Activated T-helper 2 cell treated with anti-CD3 and anti-CD28 coated beads, Interferon-gamma antibody, Interleukin-2, Interleukin-4, amounts not matched to agents 10 μg/mL and 5 μg/mL and 100 μg/mL, durations not matched to agents 14 hours and 24 hours and 36 hours (primary cell): ENCODE measurements at regions not wholly inside any gene's neighbourhood (a gene's known extent, or its start where the extent isn't known, plus 50 kb on each side); places are given as distances from the start of the nearest gene placed in this dataset.

ENCODE experiments used
- DNase-seq: peaks from one replicate; pipeline ENCODE4 v3.0.0; 2021; ENCODE audit warnings: low spot score
- H3K27ac Mint-ChIP-seq: one replicate; pipeline ENCODE4 v1.8.0; 2021; ENCODE audit warnings: mixed read lengths
- H3K27me3 Mint-ChIP-seq: one replicate; pipeline ENCODE4 v1.8.0; 2021; ENCODE audit warnings: low read depth, mixed read lengths
- H3K36me3 Mint-ChIP-seq: one replicate; pipeline ENCODE4 v1.8.0; 2021; ENCODE audit warnings: low read depth, mixed read lengths
- H3K4me1 Mint-ChIP-seq: one replicate; pipeline ENCODE4 v1.8.0; 2021; ENCODE audit warnings: low read depth, mixed read lengths
- H3K4me3 Mint-ChIP-seq: one replicate; pipeline ENCODE4 v1.8.0; 2021; ENCODE audit warnings: low read depth, mild to moderate bottlenecking, moderate library complexity, mixed read lengths
- H3K9me3 Mint-ChIP-seq: one replicate; pipeline ENCODE4 v1.8.0; 2021; ENCODE audit warnings: mixed read lengths
- intact Hi-C: fragments of 100-400 bp; cut with micrococcal nuclease; formaldehyde crosslinking; loops from one replicate; pipeline ENCODE4 v1.15.1; 2023

DNA sequence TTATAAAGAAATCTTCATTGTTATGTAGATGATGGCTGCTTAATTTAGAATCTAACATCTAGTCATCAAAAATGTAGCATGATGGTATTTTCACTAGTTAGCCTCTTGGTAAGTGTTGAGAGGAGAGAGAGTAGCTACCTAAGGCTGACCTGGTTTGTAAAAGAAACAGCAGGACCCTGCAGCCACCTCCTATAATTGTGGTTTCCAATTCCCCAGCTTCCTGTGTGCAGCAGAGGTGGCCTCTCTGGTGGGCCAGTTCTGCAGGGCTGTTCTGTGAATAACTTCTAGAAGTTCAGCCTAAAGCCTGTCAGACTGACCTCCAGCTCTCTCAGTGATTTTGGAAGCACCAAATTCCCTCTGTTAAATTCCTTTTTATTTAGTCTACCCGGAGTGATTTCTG lies 246.4 kb upstream of the LRRC7 start:
- no peak overlapping the region for H3K27ac Mint-ChIP-seq
- no peak overlapping the region for H3K4me3 Mint-ChIP-seq
- no peaks in the 10 kb centered on the region for H3K4me1 Mint-ChIP-seq
- intact Hi-C loops, result no loop called here
- no peaks in the 10 kb centered on the region for H3K36me3 Mint-ChIP-seq
- H3K27me3 Mint-ChIP-seq, result no peaks in the 10 kb centered on the region
- no peak for DNase-seq
- H3K9me3 Mint-ChIP-seq, result no peaks in the 10 kb centered on the region

DNA sequence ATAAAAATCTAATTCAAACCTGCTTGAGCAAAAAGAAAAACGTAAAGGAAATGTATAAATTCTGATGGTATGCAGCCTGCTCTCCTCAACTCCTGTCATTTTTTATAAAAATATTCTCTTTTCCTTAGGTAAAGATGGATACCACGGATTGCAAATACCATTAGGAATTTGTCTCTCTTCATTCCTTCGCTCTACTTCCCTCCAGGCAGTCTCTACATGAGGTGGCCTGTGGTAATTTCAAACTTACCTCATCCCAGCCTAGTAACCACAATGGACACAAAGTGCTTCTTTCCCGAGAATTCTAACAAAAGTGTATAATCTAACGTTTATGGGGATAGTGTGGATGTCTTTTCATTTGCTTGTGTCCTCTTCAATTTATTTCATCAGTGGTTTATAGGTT lies 239.5 kb upstream of the LRRC7 start:
- H3K4me1 Mint-ChIP-seq, result no peaks in the 10 kb centered on the region
- H3K4me3 Mint-ChIP-seq, result no peak overlapping the region

DNA sequence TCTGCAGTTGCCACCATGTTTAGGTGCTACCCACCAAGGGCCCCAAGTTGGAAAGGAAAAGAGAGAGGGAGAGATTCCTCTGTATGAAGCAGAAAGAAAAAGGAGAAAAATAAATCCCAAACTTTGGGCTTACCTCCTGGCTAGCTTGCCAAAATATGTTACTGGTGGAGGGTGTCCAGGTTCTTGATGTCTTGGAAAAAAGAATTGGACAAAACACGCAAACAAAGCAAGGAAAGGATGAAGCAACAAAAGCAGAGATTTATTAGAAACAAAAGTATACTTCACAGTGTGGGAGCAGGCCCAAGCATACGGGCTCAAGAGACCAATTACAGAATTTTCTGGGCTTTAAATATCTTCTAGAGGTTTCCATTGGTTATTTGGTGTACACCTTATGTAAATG lies 204.5 kb upstream of the LRRC7 start:
- no peak overlapping the region for H3K4me3 Mint-ChIP-seq
- H3K27ac Mint-ChIP-seq, result no peak overlapping the region
- H3K4me1 Mint-ChIP-seq, result no peaks in the 10 kb centered on the region
- H3K36me3 Mint-ChIP-seq, result no peaks in the 10 kb centered on the region
- H3K27me3 Mint-ChIP-seq, result no peaks in the 10 kb centered on the region
- DNase-seq, result no peak
- H3K9me3 Mint-ChIP-seq, result no peaks in the 10 kb centered on the region
- intact Hi-C loops, result no loop called here

More for the DNA sequence above, 239.5 kb upstream of the LRRC7 start:
- Mint-ChIP-seq H3K36me3 (no peaks in the 10 kb centered on the region), H3K27me3 (no peaks in the 10 kb centered on the region), H3K9me3 (peaks cover 10% of the 10 kb centered on the region), H3K27ac (no peak overlapping the region)
- DNase-seq, result no peak
- intact Hi-C loops, result no loop called here

DNA sequence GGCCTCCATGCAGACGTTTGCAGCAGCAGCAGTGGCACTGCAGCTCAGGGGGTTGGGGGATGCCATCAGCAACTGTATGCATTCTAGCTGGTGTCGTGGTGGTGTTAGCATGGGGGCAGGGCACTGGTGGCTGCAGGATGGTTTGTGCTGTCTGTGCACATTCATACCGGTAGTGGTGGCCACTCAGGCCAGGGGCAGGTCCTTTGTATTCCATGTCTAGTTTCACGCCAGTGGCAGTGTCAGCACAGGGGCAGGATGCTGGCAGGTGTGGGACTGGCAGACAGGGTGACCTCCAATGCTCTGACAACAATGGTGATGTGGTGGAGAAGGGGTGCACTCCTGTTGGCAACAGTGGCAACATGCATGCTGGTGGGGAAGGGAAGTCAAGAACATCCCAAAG lies 194.2 kb upstream of the LRRC7 start:
- intact Hi-C loops, result no loop called here
- Mint-ChIP-seq H3K36me3 (no peaks in the 10 kb centered on the region), H3K9me3 (peaks cover 7% of the 10 kb centered on the region), H3K4me3 (no peak overlapping the region), H3K4me1 (no peaks in the 10 kb centered on the region), H3K27me3 (no peaks in the 10 kb centered on the region), H3K27ac (no peak overlapping the region)
- no peak for DNase-seq

DNA sequence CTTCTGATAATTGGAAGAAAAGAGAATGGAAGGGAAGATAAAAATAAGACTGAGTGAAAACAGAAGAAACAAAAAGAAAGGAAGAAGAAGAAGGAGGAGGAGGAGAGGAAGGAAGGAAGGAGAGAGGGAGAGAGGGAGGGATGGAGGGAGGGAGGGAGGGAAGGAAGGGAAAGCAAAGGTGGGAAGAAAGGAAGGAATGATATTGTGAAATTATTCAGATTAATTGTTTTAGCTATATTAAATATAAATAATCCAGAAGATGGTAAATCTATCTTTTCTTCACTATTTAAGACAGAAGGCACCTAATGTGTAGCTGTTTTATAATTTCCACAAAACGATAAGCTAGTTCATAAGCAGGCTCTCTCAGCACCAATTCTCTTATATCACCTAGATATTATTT lies 191.3 kb upstream of the LRRC7 start:
- Mint-ChIP-seq H3K27ac (no peak overlapping the region), H3K36me3 (no peaks in the 10 kb centered on the region), H3K4me1 (no peaks in the 10 kb centered on the region), H3K9me3 (peaks cover 7% of the 10 kb centered on the region), H3K27me3 (no peaks in the 10 kb centered on the region), H3K4me3 (no peak overlapping the region)
- intact Hi-C loops, result no loop called here
- no peak for DNase-seq

DNA sequence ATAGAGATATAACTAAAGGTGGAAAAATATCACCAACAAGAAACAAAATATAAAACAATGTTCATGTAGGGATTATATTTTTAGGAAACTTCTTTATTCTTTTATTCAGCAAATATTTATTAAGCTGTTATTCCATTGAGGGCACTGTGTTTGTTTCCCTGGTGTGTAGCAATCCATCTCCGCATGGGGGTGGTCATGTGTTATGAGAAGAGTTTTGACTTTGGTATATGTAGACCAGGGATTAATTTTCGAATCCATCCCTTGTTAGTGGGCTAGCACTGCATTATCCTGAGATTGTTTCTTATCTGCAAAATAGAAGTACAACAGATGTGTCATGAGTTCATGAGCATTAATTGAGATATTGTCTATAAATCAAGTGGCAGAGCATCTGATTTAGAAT lies 190.2 kb upstream of the LRRC7 start:
- DNase-seq, result no peak
- Mint-ChIP-seq H3K9me3 (peaks cover 7% of the 10 kb centered on the region), H3K27ac (no peak overlapping the region), H3K27me3 (no peaks in the 10 kb centered on the region), H3K36me3 (no peaks in the 10 kb centered on the region), H3K4me1 (no peaks in the 10 kb centered on the region), H3K4me3 (no peak overlapping the region)
- intact Hi-C loops, result no loop called here

DNA sequence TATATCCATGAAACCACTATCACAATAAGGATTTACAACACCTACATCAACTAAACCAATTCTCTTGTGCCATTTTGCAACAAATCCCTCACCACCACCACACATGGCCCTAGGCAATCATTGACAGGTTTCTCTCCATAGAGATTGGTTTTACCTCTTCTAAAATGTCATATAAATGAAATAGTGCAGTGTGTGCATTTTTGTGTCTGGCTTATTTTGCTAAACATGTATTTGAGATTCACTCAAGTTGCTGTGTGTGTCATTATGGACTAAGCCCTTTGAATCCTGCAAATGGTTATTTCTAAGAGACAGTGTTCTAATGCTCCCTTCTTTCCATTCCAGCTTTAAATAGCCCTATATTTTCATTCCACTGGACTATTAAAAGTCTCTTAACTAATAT lies 179.7 kb upstream of the LRRC7 start:
- H3K4me1 Mint-ChIP-seq, result no peaks in the 10 kb centered on the region

DNA sequence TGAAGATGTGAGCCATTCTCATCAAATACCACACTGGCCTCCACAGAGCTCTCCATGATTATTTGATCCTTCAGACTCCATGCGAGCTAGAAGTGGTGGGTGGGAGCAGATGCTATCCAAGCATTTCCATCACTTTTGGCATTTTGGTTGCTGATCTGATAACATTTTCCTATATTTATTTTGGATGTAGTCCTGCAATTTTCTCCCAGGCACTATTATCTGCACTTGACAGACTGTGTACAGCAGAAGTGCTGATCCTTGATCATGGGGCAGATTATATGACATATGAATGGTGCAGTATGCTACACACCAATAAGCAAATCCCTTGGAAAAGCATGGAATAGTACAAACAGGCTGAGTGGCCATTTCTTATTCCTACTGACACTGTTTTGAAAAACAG lies 167.6 kb upstream of the LRRC7 start:
- Mint-ChIP-seq H3K4me1 (no peaks in the 10 kb centered on the region), H3K27me3 (no peaks in the 10 kb centered on the region), H3K9me3 (peaks cover 4% of the 10 kb centered on the region), H3K27ac (no peak overlapping the region), H3K4me3 (no peak overlapping the region), H3K36me3 (no peaks in the 10 kb centered on the region)
- DNase-seq, result no peak
- intact Hi-C loops, result no loop called here

More for the DNA sequence above, 179.7 kb upstream of the LRRC7 start:
- Mint-ChIP-seq H3K27ac (no peak overlapping the region), H3K4me3 (no peak overlapping the region), H3K36me3 (no peaks in the 10 kb centered on the region), H3K27me3 (no peaks in the 10 kb centered on the region), H3K9me3 (peaks cover 9% of the 10 kb centered on the region)
- intact Hi-C loops, result no loop called here
- DNase-seq, result no peak

DNA sequence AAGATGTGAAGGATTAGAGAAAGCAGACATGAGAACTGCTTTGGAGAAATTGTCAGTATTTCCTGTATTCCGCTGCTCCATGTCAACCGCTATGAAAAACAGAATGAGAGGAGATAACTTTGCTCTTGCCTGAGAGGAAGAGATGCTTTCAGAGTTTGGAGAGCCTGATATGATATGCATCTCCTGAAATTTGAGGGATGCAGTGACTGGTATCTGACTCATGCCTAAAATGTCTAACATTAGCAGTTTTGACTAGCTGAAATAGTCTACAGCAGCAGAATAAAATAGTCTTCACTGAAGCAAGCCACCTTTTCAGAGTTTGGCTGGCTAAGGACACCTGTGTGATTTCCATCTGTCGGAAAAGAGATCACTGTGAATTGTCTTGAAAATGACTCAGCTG lies 165.8 kb upstream of the LRRC7 start:
- no peak overlapping the region for H3K27ac Mint-ChIP-seq
- H3K36me3 Mint-ChIP-seq, result no peaks in the 10 kb centered on the region

DNA sequence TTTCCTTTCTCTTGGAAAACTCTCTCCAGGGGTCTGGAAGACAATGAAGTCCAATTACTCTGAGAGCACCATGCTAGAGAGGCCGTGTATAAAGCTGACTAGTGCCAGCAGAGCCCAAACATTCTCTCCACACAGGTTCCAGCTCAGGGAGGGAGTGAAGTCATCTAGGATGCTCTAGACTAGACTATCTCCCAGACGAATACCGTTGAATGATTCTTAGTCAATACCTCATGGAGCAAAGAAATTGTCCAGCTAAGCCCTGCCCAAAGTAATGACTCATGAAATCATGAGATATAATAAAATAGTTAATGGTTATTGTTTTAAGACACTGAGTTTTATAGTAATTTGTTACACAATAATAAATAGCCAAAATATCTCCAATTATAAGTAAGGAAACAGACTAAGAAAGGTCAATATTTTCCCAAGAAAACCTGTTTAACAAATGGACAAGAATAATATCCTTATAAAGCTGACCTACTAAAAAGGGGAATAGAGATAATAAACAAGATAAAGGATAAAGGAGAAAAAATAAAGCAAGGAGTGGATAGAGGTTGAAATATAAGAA lies 163.9 kb upstream of the LRRC7 start:
- Mint-ChIP-seq H3K9me3 (no peaks in the 10 kb centered on the region), H3K27ac (no peak overlapping the region), H3K27me3 (no peaks in the 10 kb centered on the region), H3K36me3 (no peaks in the 10 kb centered on the region), H3K4me3 (no peak overlapping the region), H3K4me1 (no peaks in the 10 kb centered on the region)
- DNase-seq, result no peak
- intact Hi-C loops, result no loop called here

More for the DNA sequence above, 165.8 kb upstream of the LRRC7 start:
- H3K4me3 Mint-ChIP-seq, result no peak overlapping the region
- H3K9me3 Mint-ChIP-seq, result peaks cover 4% of the 10 kb centered on the region
- intact Hi-C loops, result no loop called here
- no peak for DNase-seq
- no peaks in the 10 kb centered on the region for H3K4me1 Mint-ChIP-seq
- no peaks in the 10 kb centered on the region for H3K27me3 Mint-ChIP-seq

DNA sequence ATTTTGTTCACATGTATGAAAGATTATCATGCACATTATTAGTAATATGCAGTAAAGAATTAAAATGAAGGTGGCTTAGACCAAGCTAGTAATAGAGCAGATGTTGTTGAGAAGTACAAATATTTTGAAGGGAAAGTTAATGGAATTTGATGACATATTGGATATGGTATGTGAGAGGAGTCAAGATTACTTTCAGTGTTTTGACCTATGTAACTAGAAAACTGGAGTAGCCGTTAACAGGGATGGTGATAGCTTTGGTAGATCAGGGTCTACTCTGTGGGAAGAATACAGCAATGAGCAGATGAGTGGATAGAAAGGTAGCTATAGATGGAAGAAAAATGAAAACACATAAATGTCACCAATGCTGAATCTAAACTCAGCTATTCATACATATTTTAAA lies 163.2 kb upstream of the LRRC7 start:
- DNase-seq, result no peak
- Mint-ChIP-seq H3K4me3 (no peak overlapping the region), H3K27me3 (no peaks in the 10 kb centered on the region), H3K9me3 (no peaks in the 10 kb centered on the region), H3K4me1 (no peaks in the 10 kb centered on the region), H3K36me3 (no peaks in the 10 kb centered on the region), H3K27ac (no peak overlapping the region)
- intact Hi-C loops, result no loop called here

DNA sequence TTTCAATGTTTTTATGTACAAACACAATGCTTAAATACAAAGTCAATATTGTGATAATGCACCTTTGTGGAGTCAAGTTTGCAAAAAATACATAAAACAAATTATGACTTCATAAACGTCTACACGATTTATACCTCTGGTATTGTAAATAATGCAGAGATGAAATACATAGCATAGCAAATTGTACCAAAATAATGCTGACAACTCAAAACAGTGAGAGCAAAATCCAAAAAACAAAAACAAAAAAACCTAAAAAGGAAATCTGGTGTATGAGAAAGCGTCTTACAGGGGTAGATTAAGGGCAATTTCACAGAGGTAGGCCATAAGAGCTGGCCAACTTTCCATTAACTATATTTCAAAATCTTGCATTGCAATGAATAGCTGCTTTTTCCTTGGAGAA lies 161.5 kb upstream of the LRRC7 start:
- Mint-ChIP-seq H3K4me1 (no peaks in the 10 kb centered on the region), H3K9me3 (no peaks in the 10 kb centered on the region), H3K4me3 (no peak overlapping the region), H3K27me3 (no peaks in the 10 kb centered on the region), H3K27ac (no peak overlapping the region), H3K36me3 (no peaks in the 10 kb centered on the region)
- intact Hi-C loops, result no loop called here
- no peak for DNase-seq

DNA sequence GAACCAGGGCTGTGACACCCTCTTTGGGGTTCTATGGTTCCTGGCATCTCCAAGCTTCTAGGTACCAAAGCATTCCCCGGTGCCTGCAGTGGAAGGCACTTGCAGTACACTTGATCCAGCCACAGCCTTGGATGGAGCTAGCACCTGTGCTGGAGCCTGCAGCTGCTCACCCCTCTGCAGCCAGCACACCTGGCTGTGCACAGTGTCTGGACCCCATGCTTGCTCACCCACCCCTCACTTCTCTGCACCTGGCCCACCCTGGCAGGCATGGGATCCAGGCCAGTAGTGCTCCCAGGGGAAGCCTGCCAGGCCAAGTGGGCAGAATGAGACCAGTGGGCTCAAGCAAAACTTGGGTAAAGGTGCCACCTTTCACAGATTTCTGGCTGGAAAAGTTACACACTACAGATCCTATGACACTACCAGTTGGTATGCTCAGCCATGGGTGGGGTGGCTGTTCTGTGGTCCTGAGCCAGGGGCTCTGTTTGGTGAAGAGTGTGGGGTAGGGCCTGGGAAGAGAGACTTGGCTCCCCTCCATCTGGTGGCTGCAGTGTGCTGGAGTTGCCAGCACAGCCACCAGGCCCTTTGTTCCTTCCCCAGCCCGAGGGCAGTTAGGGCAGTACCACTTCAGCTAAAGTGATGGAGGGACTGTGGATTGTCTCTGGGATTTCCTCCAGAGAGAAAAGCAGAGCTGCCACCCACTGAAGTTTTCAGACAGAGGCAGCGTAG lies 157.8 kb upstream of the LRRC7 start:
- no peaks in the 10 kb centered on the region for H3K36me3 Mint-ChIP-seq
- no peaks in the 10 kb centered on the region for H3K27me3 Mint-ChIP-seq
- H3K27ac Mint-ChIP-seq, result no peak overlapping the region
- peaks cover 3% of the 10 kb centered on the region for H3K9me3 Mint-ChIP-seq
- H3K4me3 Mint-ChIP-seq, result no peak overlapping the region
- intact Hi-C loops, result no loop called here
- no peak for DNase-seq
- H3K4me1 Mint-ChIP-seq, result no peaks in the 10 kb centered on the region

DNA sequence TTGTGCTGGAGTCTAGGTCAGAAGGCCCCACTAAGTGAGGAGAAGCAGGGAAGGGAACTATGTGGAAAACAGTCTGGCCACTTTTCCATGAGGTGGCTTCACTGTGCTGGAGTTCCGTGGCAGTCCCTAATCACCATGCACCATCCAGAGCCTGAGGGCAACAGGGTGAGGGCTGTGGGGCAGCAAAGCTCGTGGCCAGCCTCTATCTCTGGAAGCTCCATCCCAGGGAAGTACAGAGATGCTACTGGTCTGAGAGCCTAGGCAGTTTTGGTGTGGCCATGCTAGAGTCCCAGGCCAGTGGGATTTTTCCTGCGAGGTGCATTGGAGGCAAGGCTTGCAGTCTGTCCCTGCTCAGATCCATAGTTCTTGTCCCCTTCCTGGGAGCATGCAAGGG lies 157.3 kb upstream of the LRRC7 start:
- Mint-ChIP-seq H3K27ac (no peak overlapping the region), H3K27me3 (no peaks in the 10 kb centered on the region)
- no peak for DNase-seq

More for the DNA sequence above, 157.3 kb upstream of the LRRC7 start:
- Mint-ChIP-seq H3K4me1 (no peaks in the 10 kb centered on the region), H3K4me3 (no peak overlapping the region), H3K36me3 (no peaks in the 10 kb centered on the region), H3K9me3 (peaks cover 3% of the 10 kb centered on the region)
- intact Hi-C loops, result no loop called here
